ENCODE measurements at regions not wholly inside any gene's neighbourhood (a gene's known extent, or its start where the extent isn't known, plus 50 kb on each side); places are given as distances from the start of the nearest gene placed in this dataset.

- no peak overlapping the region for H3K4me3 ChIP-seq (ENCODE audit: low read depth, low read length)
- no peaks in the 10 kb centered on the region for H3K27me3 ChIP-seq (ENCODE audit: control insufficient read depth, insufficient read depth, low read length)
- ChIA-PET POLR2A (no interaction called here), CTCF (interaction anchor here (1.6 to 2.2 kb wide), 3 partner anchors 12 to 23 kb away, joined by 5 to 8 read pairs (median 7); no protein-coding TSS in a partner anchor)
- TF ChIP-seq, protein P1, sequence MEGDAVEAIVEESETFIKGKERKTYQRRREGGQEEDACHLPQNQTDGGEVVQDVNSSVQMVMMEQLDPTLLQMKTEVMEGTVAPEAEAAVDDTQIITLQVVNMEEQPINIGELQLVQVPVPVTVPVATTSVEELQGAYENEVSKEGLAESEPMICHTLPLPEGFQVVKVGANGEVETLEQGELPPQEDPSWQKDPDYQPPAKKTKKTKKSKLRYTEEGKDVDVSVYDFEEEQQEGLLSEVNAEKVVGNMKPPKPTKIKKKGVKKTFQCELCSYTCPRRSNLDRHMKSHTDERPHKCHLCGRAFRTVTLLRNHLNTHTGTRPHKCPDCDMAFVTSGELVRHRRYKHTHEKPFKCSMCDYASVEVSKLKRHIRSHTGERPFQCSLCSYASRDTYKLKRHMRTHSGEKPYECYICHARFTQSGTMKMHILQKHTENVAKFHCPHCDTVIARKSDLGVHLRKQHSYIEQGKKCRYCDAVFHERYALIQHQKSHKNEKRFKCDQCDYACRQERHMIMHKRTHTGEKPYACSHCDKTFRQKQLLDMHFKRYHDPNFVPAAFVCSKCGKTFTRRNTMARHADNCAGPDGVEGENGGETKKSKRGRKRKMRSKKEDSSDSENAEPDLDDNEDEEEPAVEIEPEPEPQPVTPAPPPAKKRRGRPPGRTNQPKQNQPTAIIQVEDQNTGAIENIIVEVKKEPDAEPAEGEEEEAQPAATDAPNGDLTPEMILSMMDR (IDR thresholded peaks at IDR 0.05; ENCODE audit: insufficient read depth, low read depth, low read length): no peak
- H3K36me3 ChIP-seq (ENCODE audit: control insufficient read depth, insufficient read depth, low read length): no peaks in the 10 kb centered on the region
- DNase-seq (ENCODE audit: low read depth): no peak
Observed at GRCh38 chr6:1551249-1551648, 58.5 kb upstream of the FOXC1 start.

- CTCF ChIA-PET: interaction anchor here (0.6 to 2.2 kb wide), 20 partner anchors 10 to 841 kb away, joined by 3 to 10 read pairs (median 3); no protein-coding TSS in a partner anchor
- TF ChIP-seq, protein P1 (IDR thresholded peaks at IDR 0.05; ENCODE audit: insufficient read depth, low read depth, low read length): peak; percentile 52
- Histone ChIP-seq H3K4me3 (ENCODE audit: low read depth, low read length) (no peak overlapping the region), H3K27me3 (ENCODE audit: control insufficient read depth, insufficient read depth, low read length) (no peaks in the 10 kb centered on the region), H3K36me3 (ENCODE audit: control insufficient read depth, insufficient read depth, low read length) (no peaks in the 10 kb centered on the region)
- no peak for DNase-seq (ENCODE audit: low read depth)
- POLR2A ChIA-PET: no interaction called here
Observed at GRCh38 chr6:1552296-1552761, 57.4 kb upstream of the FOXC1 start.

DNA sequence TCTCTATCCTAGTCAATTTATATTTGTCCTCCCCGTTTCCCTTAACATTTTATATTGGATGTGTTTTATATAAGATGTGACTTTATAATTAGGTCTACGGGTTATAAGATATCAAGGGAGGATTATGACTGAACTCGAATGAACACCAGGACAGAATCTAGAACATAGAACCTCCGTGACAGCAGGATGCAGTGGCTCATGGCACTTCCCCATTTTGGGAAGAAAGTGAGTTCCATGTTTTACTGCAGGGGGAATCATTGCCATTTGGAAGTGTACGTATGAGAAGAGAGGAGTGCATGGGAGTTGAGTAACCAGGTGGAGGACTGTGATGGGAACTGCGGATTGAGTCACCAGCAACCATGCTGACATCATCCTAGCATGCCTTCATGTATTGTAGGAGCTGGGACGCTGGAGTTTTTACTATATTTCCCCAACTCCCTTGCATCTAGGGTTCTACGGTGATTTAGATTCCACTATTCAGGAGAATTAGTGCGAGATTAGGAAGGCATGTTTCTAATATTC, 56.1 kb upstream of the FOXC1 start:
- H3K36me3 ChIP-seq (ENCODE audit: control insufficient read depth, insufficient read depth, low read length): no peaks in the 10 kb centered on the region
- ChIA-PET CTCF (interaction anchor here (1.3 to 2.6 kb wide), 5 partner anchors 10 to 29 kb away, joined by 7 to 12 read pairs (median 10); no protein-coding TSS in a partner anchor), POLR2A (no interaction called here)
- no peaks in the 10 kb centered on the region for H3K27me3 ChIP-seq (ENCODE audit: control insufficient read depth, insufficient read depth, low read length)
- no peak overlapping the region for H3K4me3 ChIP-seq (ENCODE audit: low read depth, low read length)
- no peak for DNase-seq (ENCODE audit: low read depth)
- TF ChIP-seq, protein P1 (IDR thresholded peaks at IDR 0.05; ENCODE audit: insufficient read depth, low read depth, low read length): no peak

GRCh38 chr6:1554141-1554475, 55.6 kb upstream of the FOXC1 start:
- ChIA-PET POLR2A (no interaction called here), CTCF (interaction anchor here (1.0 to 2.6 kb wide), 7 partner anchors 9 to 36 kb away, joined by 3 to 12 read pairs (median 4); no protein-coding TSS in a partner anchor)

More at GRCh38 chr6:1554141-1554475, 55.6 kb upstream of the FOXC1 start:
- DNase-seq (ENCODE audit: low read depth): no peak
- Histone ChIP-seq H3K4me3 (ENCODE audit: low read depth, low read length) (peak overlapping the region; percentile 62), H3K36me3 (ENCODE audit: control insufficient read depth, insufficient read depth, low read length) (no peaks in the 10 kb centered on the region), H3K27me3 (ENCODE audit: control insufficient read depth, insufficient read depth, low read length) (no peaks in the 10 kb centered on the region)
- TF ChIP-seq, protein P1 (IDR thresholded peaks at IDR 0.05; ENCODE audit: insufficient read depth, low read depth, low read length): no peak

Measured in BJ (cell line).